ENCODE measurements at regions not wholly inside any gene's neighbourhood (a gene's known extent, or its start where the extent isn't known, plus 50 kb on each side); places are given as distances from the start of the nearest gene placed in this dataset.

GRCh38 chr1:95520390-95520789 lies 286.4 kb downstream of the RWDD3 start:
- ATAC-seq (ENCODE audit: low read depth): no peak
- Histone ChIP-seq H3K27me3 (ENCODE audit: insufficient read depth, poor library complexity, severe bottlenecking) (no peaks in the 10 kb centered on the region), H3K9me3 (ENCODE audit: severe bottlenecking) (no peaks in the 10 kb centered on the region), H3K4me3 (ENCODE audit: severe bottlenecking) (no peak overlapping the region), H3K4me1 (ENCODE audit: insufficient read depth, poor library complexity, severe bottlenecking) (no peaks in the 10 kb centered on the region), H3K27ac (ENCODE audit: poor library complexity, severe bottlenecking) (no peak overlapping the region), H3K36me3 (ENCODE audit: low read depth) (no peaks in the 10 kb centered on the region)
- DNase-seq (ENCODE audit: low spot score): no peak
- no peak for TF ChIP-seq CTCF (IDR thresholded peaks at IDR 0.05; ENCODE audit: poor library complexity, severe bottlenecking)

- Histone ChIP-seq H3K36me3 (ENCODE audit: low read depth) (no peaks in the 10 kb centered on the region), H3K27me3 (ENCODE audit: insufficient read depth, poor library complexity, severe bottlenecking) (no peaks in the 10 kb centered on the region), H3K4me1 (ENCODE audit: insufficient read depth, poor library complexity, severe bottlenecking) (no peaks in the 10 kb centered on the region), H3K4me3 (ENCODE audit: severe bottlenecking) (no peak overlapping the region), H3K27ac (ENCODE audit: poor library complexity, severe bottlenecking) (no peak overlapping the region), H3K9me3 (ENCODE audit: severe bottlenecking) (no peaks in the 10 kb centered on the region)
- no peak for DNase-seq (ENCODE audit: low spot score)
- ATAC-seq (ENCODE audit: low read depth): no peak
- TF ChIP-seq CTCF (IDR thresholded peaks at IDR 0.05; ENCODE audit: poor library complexity, severe bottlenecking): no peak
Observed at GRCh38 chr1:95532335-95532734, 298.3 kb downstream of the RWDD3 start.

GRCh38 chr1:95534985-95535384 lies 301.0 kb downstream of the RWDD3 start:
- H3K27ac ChIP-seq (ENCODE audit: poor library complexity, severe bottlenecking): no peak overlapping the region
- no peaks in the 10 kb centered on the region for H3K27me3 ChIP-seq (ENCODE audit: insufficient read depth, poor library complexity, severe bottlenecking)
- TF ChIP-seq CTCF (IDR thresholded peaks at IDR 0.05; ENCODE audit: poor library complexity, severe bottlenecking): no peak
- no peaks in the 10 kb centered on the region for H3K36me3 ChIP-seq (ENCODE audit: low read depth)
- no peaks in the 10 kb centered on the region for H3K4me1 ChIP-seq (ENCODE audit: insufficient read depth, poor library complexity, severe bottlenecking)
- H3K4me3 ChIP-seq (ENCODE audit: severe bottlenecking): no peak overlapping the region
- ATAC-seq (ENCODE audit: low read depth) (no peak), DNase-seq (ENCODE audit: low spot score) (no peak)
- no peaks in the 10 kb centered on the region for H3K9me3 ChIP-seq (ENCODE audit: severe bottlenecking)

DNA sequence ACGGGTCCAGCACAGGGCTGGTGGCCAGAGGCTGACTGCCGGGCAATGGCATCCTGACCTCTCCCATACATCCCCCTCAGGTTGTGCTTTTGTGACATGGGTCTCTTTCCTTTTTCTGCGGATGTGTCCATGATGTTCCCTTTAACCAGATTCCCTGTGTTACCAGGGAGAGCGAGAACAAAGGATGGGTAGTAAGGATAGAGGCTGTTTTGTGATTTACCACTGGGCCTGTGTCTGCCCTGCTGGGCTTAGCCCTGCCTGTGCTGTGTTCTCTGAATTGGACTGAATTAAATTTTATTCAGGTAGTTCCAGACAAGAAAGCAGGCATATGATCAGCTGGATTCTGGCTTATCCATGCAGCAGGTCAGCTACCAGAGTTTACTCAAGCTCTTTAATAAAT lies 301.6 kb downstream of the RWDD3 start:
- ATAC-seq (ENCODE audit: low read depth) (no peak), DNase-seq (ENCODE audit: low spot score) (no peak)
- no peaks in the 10 kb centered on the region for H3K36me3 ChIP-seq (ENCODE audit: low read depth)
- H3K4me3 ChIP-seq (ENCODE audit: severe bottlenecking): no peak overlapping the region
- H3K9me3 ChIP-seq (ENCODE audit: severe bottlenecking): no peaks in the 10 kb centered on the region
- no peaks in the 10 kb centered on the region for H3K27me3 ChIP-seq (ENCODE audit: insufficient read depth, poor library complexity, severe bottlenecking)
- H3K27ac ChIP-seq (ENCODE audit: poor library complexity, severe bottlenecking): no peak overlapping the region
- TF ChIP-seq CTCF (IDR thresholded peaks at IDR 0.05; ENCODE audit: poor library complexity, severe bottlenecking): no peak
- H3K4me1 ChIP-seq (ENCODE audit: insufficient read depth, poor library complexity, severe bottlenecking): no peaks in the 10 kb centered on the region

DNA sequence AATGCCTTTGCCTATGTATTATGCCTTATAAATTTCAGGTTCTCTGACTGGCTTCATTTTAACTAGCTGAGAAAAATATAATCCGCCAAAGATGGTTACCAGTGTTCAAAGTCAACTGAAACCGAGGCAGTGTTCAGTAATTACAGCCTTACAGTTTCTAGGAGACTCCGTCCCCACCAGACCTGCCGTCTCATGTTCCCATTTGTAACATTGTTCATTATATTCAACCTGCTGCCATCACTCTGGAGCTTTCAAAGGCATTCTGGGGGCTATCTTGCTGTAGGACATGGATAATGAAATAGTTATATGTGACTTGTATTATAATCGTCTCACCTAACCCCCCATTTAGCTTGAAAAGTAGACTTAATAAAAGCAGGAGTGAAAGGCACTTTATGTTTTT lies 302.5 kb downstream of the RWDD3 start:
- no peaks in the 10 kb centered on the region for H3K36me3 ChIP-seq (ENCODE audit: low read depth)
- no peak for TF ChIP-seq CTCF (IDR thresholded peaks at IDR 0.05; ENCODE audit: poor library complexity, severe bottlenecking)
- no peaks in the 10 kb centered on the region for H3K9me3 ChIP-seq (ENCODE audit: severe bottlenecking)
- H3K27ac ChIP-seq (ENCODE audit: poor library complexity, severe bottlenecking): no peak overlapping the region
- no peak for ATAC-seq (ENCODE audit: low read depth)
- H3K4me1 ChIP-seq (ENCODE audit: insufficient read depth, poor library complexity, severe bottlenecking): no peaks in the 10 kb centered on the region
- H3K4me3 ChIP-seq (ENCODE audit: severe bottlenecking): no peak overlapping the region
- H3K27me3 ChIP-seq (ENCODE audit: insufficient read depth, poor library complexity, severe bottlenecking): no peaks in the 10 kb centered on the region
- no peak for DNase-seq (ENCODE audit: low spot score)
